ENCODE measurements at regions not wholly inside any gene's neighbourhood (a gene's known extent, or its start where the extent isn't known, plus 50 kb on each side); places are given as distances from the start of the nearest gene placed in this dataset.
A peak's percentile ranks its signal among the peaks of the same experiment; 100 is the strongest.

DNA sequence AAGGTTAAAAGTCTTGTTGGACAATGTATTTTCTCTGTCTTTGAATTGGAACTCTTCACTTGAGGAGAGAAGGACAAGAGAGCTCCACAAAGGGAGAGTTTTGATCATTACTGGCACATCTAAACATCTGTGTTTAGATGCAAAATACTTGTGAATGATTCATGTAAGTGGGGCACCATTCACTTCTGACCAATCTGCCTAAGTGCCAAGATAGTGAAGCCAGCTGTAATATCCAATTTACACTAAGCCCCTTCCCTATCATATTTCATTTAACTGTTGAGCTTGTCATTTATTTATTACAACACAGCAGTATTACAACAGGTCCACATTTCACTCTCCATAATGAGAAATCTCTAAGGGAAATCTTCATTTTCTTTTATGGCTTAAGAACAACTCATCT lies 832.3 kb upstream of the GOT2 start:
- Histone ChIP-seq H3K36me3 (ENCODE audit: control insufficient read depth in 2 of 3, insufficient read depth in 3 of 3, low read length in 3 of 3) (no peaks in the 10 kb centered on the region), H3K4me3 (ENCODE audit: low read length in 3 of 3) (no peak overlapping the region), H3K9me3 (ENCODE audit: control insufficient read depth in 2 of 3, insufficient read depth in 1 of 3, low read length in 3 of 3) (no peaks in the 10 kb centered on the region), H3K27me3 (ENCODE audit: control insufficient read depth, insufficient read depth, low read length) (no peaks in the 10 kb centered on the region), H3K27ac (ENCODE audit: low read depth in 2 of 2, low read length in 2 of 2) (no peak overlapping the region), H3K9ac (ENCODE audit: low read length in 3 of 3) (no peak overlapping the region), H3K4me1 (ENCODE audit: control insufficient read depth in 2 of 3, insufficient read depth in 2 of 3, low read depth in 1 of 3, low read length in 3 of 3) (no peaks in the 10 kb centered on the region)
- intact Hi-C loops (cut with DNase I), result no loop called here
- no peak for DNase-seq
- TF ChIP-seq, protein P1, sequence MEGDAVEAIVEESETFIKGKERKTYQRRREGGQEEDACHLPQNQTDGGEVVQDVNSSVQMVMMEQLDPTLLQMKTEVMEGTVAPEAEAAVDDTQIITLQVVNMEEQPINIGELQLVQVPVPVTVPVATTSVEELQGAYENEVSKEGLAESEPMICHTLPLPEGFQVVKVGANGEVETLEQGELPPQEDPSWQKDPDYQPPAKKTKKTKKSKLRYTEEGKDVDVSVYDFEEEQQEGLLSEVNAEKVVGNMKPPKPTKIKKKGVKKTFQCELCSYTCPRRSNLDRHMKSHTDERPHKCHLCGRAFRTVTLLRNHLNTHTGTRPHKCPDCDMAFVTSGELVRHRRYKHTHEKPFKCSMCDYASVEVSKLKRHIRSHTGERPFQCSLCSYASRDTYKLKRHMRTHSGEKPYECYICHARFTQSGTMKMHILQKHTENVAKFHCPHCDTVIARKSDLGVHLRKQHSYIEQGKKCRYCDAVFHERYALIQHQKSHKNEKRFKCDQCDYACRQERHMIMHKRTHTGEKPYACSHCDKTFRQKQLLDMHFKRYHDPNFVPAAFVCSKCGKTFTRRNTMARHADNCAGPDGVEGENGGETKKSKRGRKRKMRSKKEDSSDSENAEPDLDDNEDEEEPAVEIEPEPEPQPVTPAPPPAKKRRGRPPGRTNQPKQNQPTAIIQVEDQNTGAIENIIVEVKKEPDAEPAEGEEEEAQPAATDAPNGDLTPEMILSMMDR (IDR thresholded peaks at IDR 0.05; ENCODE audit: borderline replicate concordance, extremely low read depth, insufficient read depth), result no peak
- no peak for FAIRE-seq

DNA sequence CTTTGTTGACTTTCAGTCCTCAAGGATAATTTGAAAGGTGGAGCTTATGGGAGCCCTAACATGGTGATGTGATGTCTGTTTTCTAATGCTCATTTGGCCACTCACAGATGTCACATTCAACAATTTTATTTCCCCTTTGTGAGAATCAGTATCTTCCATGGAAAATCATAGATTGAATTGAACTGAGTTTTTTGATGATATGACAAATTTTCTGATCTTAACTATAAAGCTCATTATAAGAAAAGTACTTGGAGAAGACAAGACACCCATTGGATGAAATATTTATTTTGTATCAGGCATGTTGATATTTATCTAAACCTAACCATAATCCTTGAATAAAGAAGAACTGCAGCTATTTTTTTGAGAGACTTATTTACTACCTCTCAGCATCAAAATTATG lies 824.6 kb upstream of the GOT2 start:
- Histone ChIP-seq H3K4me1 (ENCODE audit: control insufficient read depth in 2 of 3, insufficient read depth in 2 of 3, low read depth in 1 of 3, low read length in 3 of 3) (no peaks in the 10 kb centered on the region), H3K4me3 (ENCODE audit: low read length in 3 of 3) (no peak overlapping the region), H3K9ac (ENCODE audit: low read length in 3 of 3) (no peak overlapping the region), H3K27me3 (ENCODE audit: control insufficient read depth, insufficient read depth, low read length) (no peaks in the 10 kb centered on the region), H3K27ac (ENCODE audit: low read depth in 2 of 2, low read length in 2 of 2) (no peak overlapping the region), H3K36me3 (ENCODE audit: control insufficient read depth in 2 of 3, insufficient read depth in 3 of 3, low read length in 3 of 3) (no peaks in the 10 kb centered on the region), H3K9me3 (ENCODE audit: control insufficient read depth in 2 of 3, insufficient read depth in 1 of 3, low read length in 3 of 3) (no peaks in the 10 kb centered on the region)
- DNase-seq, result no peak
- FAIRE-seq, result no peak
- TF ChIP-seq, protein P1 (IDR thresholded peaks at IDR 0.05; ENCODE audit: borderline replicate concordance, extremely low read depth, insufficient read depth), result no peak
- intact Hi-C loops (cut with DNase I), result no loop called here

DNA sequence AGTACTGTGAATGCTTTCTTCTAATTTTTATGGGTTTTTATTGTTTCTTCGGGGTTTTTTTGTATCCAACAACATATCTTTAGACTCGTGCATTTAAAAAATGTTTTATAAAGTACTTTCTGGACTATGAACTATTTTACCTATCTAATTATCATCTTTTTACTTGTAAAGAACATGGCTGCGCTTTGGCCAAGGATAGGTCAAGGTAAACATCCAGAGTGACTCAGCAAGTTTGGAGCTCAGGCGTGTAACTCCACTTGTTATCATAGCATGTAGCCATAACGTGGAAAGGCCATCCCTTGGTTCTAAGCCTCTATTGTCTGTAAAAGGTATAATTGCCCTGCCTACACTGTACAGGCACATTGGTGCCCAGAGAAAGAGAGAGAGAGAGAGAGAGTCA lies 818.0 kb upstream of the GOT2 start:
- intact Hi-C loops (cut with DNase I), result no loop called here
- no peaks in the 10 kb centered on the region for H3K27me3 ChIP-seq (ENCODE audit: control insufficient read depth, insufficient read depth, low read length)
- no peak for FAIRE-seq
- DNase-seq, result no peak
- no peak overlapping the region for H3K4me3 ChIP-seq (ENCODE audit: low read length in 3 of 3)
- TF ChIP-seq, protein P1 (IDR thresholded peaks at IDR 0.05; ENCODE audit: borderline replicate concordance, extremely low read depth, insufficient read depth), result no peak
- H3K27ac ChIP-seq (ENCODE audit: low read depth in 2 of 2, low read length in 2 of 2), result no peak overlapping the region
- H3K4me1 ChIP-seq (ENCODE audit: control insufficient read depth in 2 of 3, insufficient read depth in 2 of 3, low read depth in 1 of 3, low read length in 3 of 3), result no peaks in the 10 kb centered on the region
- H3K36me3 ChIP-seq (ENCODE audit: control insufficient read depth in 2 of 3, insufficient read depth in 3 of 3, low read length in 3 of 3), result no peaks in the 10 kb centered on the region
- no peaks in the 10 kb centered on the region for H3K9me3 ChIP-seq (ENCODE audit: control insufficient read depth in 2 of 3, insufficient read depth in 1 of 3, low read length in 3 of 3)
- no peak overlapping the region for H3K9ac ChIP-seq (ENCODE audit: low read length in 3 of 3)

DNA sequence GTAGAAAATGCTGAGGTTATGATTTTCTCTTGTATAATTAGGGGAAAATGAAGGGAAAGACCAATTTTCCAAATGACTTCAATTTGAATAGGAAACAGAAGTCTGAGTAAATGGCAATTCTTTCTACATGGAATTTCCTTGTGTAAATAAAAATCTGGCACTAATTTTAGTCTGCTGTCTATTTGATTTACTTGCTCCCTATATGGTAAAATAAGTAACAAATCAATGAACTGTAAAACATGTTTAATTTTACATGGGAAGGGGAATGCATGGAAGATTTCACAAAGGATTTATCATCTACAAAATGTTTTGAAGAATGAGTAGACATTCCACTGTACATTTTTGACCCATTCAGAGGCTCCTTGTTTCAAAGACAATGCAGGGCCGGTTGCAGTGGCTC lies 811.6 kb upstream of the GOT2 start:
- no peaks in the 10 kb centered on the region for H3K36me3 ChIP-seq (ENCODE audit: control insufficient read depth in 2 of 3, insufficient read depth in 3 of 3, low read length in 3 of 3)
- H3K4me1 ChIP-seq (ENCODE audit: control insufficient read depth in 2 of 3, insufficient read depth in 2 of 3, low read depth in 1 of 3, low read length in 3 of 3), result no peaks in the 10 kb centered on the region
- TF ChIP-seq, protein P1 (IDR thresholded peaks at IDR 0.05; ENCODE audit: borderline replicate concordance, extremely low read depth, insufficient read depth), result no peak
- DNase-seq (peak in 1 of 5 donors; percentile 26), FAIRE-seq (no peak)
- no peak overlapping the region for H3K4me3 ChIP-seq (ENCODE audit: low read length in 3 of 3)
- no peak overlapping the region for H3K9ac ChIP-seq (ENCODE audit: low read length in 3 of 3)
- intact Hi-C loops (cut with DNase I), result no loop called here
- no peaks in the 10 kb centered on the region for H3K9me3 ChIP-seq (ENCODE audit: control insufficient read depth in 2 of 3, insufficient read depth in 1 of 3, low read length in 3 of 3)
- no peak overlapping the region for H3K27ac ChIP-seq (ENCODE audit: low read depth in 2 of 2, low read length in 2 of 2)
- no peaks in the 10 kb centered on the region for H3K27me3 ChIP-seq (ENCODE audit: control insufficient read depth, insufficient read depth, low read length)

All from kidney (tissue), 13 donors.